ENCODE measurements at regions not wholly inside any gene's neighbourhood (a gene's known extent, or its start where the extent isn't known, plus 50 kb on each side); places are given as distances from the start of the nearest gene placed in this dataset.

DNA sequence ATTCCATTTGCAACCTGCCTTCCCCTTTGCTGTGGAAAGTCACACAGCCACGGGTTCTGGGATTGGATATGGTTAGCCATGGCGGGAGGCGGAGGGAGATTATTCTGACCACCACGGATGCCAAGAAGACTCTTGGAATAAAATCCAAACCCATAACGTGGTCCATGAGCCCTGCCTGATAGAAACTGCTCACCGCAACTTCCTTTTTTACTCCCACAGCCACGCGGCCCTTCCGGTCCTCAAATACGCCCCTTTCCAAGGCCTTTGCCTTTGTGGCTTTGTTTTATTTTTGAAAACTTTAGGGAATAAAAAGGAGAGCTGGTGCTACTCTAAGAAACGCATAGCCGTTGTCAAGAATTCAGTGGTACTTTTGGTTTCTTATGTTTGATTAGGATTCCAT, 602.5 kb upstream of the CDH4 start:
- DNase-seq, result no peak

GRCh38 chr20:60650087-60650486, 602.0 kb upstream of the CDH4 start:
- DNase-seq, result no peak

GRCh38 chr20:60652046-60652445, 600.0 kb upstream of the CDH4 start:
- DNase-seq, result no peak

GRCh38 chr20:60652615-60653014, 599.4 kb upstream of the CDH4 start:
- DNase-seq, result no peak

DNA sequence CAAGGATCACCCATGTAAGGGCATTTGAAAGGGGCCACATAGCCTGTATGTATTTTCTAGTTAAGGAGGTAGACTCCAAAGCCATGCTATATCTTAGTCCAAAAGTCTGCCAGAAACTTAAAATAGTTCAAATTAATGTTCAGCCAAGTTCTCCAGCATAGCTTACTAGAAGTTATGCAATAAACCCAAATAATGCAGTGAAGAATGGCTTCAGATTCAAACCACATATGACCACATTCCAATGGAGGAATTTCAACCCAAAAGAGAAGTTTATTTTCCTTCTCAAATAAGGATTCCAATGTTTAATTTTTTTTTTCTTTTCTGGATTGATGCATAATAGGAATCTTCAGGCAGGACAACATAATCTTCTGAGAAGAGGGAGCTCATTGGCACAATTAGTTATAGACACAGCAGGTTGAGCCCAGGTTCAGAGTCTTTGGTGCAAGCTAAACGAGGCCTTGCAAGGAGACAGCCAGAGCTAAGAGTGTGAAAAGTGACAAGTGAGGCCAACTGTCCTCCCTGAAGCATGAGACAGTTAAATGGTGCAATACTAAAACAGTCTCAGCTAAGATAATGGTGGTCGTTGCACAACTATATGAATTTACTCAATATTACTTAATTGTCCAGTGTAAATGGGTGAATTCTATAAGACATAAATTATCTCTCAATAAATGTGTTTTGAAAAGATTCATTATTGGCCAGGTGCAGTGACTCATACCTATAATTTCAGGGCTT, 598.8 kb upstream of the CDH4 start:
- no peak for DNase-seq

- DNase-seq, result no peak
These were observed 593.4 kb upstream of the CDH4 start for GRCh38 chr20:60658681-60659080.

DNA sequence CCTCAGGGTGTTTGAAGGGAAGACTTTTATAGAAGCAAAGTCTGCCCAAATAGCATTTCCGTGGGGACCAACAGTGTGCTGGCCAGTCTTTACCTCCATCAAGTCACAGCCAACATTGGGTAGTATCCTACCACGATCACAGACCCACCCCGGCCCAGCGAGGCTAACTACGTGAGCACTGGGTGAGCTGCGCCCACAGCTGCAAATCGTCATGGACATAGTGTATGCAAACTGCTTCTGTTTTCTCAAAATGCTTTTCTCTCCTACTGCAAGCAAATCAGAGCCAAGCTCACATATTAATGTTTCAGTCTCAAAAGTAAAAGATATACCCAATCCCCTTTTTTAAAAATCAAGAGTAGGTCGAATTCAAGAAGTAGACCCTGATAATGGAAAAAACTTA, 592.8 kb upstream of the CDH4 start:
- DNase-seq, result no peak

DNA sequence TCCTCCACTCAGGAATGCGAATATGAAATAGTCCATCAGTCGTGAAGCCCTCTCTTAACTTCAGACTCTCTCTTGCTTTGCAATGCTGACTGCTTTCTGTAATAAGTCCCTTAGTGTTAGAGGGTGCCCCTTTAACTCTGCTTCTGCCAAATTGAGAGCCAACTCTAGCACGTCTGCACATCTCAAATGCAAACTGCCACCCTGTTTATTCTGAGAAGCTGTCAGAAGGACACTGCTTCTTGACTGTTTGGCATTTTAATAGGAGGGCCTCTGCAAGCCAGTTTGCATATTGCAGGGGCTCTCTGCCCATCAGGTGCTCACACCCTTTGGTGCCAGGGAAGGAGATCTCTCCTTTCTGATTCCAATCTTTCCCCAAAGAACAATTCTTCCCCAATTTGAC, 589.8 kb upstream of the CDH4 start:
- DNase-seq, result no peak

DNA sequence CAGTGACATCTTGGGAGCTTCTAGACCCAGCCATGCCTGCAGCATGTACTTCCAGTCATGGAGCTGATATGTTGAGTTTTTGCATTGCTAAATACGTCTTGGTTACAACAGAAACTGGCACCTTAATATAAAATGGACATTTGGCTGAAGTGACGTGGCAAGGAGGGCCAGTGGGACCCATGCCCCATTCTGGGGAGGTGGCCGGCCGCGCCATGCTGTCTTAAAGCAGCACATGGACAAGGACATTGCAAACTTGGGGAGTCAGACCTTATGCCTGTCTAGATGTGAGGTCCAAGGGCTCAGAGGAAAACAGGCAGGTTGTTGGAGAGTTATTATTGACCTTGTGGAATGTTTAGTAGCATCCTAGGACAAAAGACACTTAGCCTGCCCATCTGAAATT, 588.0 kb upstream of the CDH4 start:
- no peak for DNase-seq

GRCh38 chr20:60667641-60668040, 584.4 kb upstream of the CDH4 start:
- DNase-seq, result no peak

GRCh38 chr20:60669211-60669610, 582.9 kb upstream of the CDH4 start:
- no peak for DNase-seq

GRCh38 chr20:60676011-60676410, 576.0 kb upstream of the CDH4 start:
- no peak for DNase-seq

DNA sequence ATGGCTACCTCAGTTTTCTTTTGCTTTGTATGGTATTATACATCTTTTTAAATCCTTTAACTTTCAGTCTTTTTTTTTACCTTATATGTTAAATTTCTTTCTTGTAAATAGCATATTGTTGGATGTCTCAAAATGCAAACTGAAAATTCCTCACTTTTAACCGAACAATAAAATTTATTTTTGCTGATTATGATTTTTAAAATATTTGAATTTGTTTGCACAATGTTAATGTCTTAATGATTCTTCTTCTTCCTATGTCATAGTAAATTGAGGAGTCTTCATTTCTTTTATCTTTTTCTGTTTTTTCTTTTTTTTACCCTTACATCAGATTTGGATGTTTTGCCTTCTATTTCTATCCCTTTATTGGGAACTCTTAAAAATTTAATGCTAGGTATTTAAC, 574.2 kb upstream of the CDH4 start:
- no peak for DNase-seq

GRCh38 chr20:60680554-60680953, 571.5 kb upstream of the CDH4 start:
- no peak for DNase-seq

GRCh38 chr20:60687213-60687612, 564.8 kb upstream of the CDH4 start:
- DNase-seq, result no peak

DNA sequence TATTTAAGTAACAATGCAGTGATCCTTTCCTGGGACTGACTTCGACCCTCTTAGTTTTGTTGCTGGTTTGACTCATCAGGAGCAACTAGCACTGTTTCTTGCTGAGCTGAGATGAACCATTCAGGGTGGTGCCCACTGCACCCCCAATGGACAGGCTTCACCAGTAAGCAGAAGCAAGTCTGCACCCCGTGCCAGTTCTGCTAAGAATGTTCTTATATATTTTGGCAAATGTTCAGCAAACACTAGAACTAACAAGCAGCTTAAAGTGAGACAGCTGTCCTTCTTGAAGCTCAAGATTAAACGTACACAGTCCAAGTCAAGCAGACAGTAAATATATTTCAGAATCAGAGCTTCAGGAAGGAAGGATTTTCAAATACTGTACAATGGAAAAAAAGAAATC, 561.3 kb upstream of the CDH4 start:
- no peak for DNase-seq

- no peak for DNase-seq
These were observed 560.0 kb upstream of the CDH4 start for GRCh38 chr20:60691966-60692615.

GRCh38 chr20:60693496-60694133, 558.4 kb upstream of the CDH4 start:
- no peak for DNase-seq

GRCh38 chr20:60694763-60695162, 557.3 kb upstream of the CDH4 start:
- DNase-seq, result no peak

- DNase-seq, result no peak
These were observed 556.6 kb upstream of the CDH4 start for GRCh38 chr20:60695226-60696000.

DNA sequence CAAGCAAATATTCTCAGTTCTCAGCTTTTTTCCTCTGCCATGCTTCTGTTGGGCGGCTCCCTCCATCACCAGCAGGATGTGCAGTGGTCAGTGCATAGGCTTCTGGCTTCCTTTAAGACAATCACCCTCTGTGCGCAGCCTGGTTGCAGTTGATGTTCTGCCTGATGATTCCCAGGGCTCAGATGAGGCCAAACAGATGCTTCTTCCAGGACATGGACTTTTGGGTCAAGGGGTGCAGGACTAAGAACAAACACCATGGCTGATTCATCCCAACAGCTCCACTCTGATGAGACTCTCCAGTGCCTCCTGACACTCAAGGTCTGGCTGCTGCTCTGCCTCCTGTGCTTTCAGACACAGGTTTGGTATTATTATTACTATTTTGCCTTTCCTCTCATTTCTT, 554.8 kb upstream of the CDH4 start:
- no peak for DNase-seq

- no peak for DNase-seq
These were observed 551.3 kb upstream of the CDH4 start for GRCh38 chr20:60700728-60701127.

DNA sequence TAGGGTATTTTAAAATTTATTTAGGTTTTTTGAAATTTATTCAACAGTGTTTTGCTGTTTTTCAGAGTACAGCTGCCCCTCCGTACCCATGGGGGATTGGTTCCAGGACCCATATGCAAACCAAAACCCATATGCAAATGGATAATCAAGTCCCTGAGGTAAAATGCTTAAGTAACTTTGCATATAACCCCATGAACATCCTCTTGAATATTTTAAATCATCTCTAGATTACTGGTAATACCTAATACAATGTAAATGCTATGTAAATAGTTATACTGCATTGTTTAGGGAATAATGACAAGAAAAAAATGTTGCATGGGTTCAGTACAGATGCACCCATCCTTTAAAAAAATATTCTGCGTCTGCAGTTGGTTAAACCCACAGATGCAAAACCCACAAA, 547.9 kb upstream of the CDH4 start:
- DNase-seq, result no peak

GRCh38 chr20:60713396-60713795, 538.7 kb upstream of the CDH4 start:
- no peak for DNase-seq
